ENCODE measurements at regions not wholly inside any gene's neighbourhood (a gene's known extent, or its start where the extent isn't known, plus 50 kb on each side); places are given as distances from the start of the nearest gene placed in this dataset.

DNA sequence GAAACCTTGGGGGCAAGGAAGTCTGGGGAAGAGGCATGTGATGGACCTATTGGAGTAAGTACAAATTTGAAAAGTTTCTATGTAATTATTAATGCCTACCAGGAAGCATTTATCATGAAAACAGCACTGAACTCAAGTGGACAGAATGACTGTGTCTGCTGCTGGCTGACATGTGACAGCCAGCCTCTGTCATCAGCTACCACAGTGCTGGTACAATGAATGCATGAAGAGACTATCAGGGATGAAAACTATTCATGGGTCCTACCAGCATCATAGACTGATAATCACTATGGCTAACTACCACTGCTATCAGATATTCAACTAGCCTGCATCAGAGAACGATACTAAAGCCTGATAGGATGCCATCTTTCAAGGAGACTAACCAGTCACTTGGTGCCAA lies 193.5 kb downstream of the RAP2B start:
- no peaks in the 10 kb centered on the region for H4K20me1 ChIP-seq (ENCODE audit: insufficient read depth, poor library complexity, severe bottlenecking)
- 89% methylated on average over 1 of the region's 1 CpG for WGBS (ENCODE audit: low lambda C conversion rate, missing lambda C conversion rate)

GRCh38 chr3:153356908-153357307 lies 194.9 kb downstream of the RAP2B start:
- TF ChIP-seq CTCF (IDR thresholded peaks at IDR 0.05; ENCODE audit: poor library complexity): no peak
- no peak for TF ChIP-seq EZH2 (IDR thresholded peaks at IDR 0.05; ENCODE audit: borderline replicate concordance)
- TF ChIP-seq EZH2phosphoT487 (IDR thresholded peaks at IDR 0.05; ENCODE audit: low read depth, severe bottlenecking, unreplicated experiment): no peak
- no peak overlapping the region for H2AFZ ChIP-seq
- H3K4me1 ChIP-seq (ENCODE audit: insufficient read depth): no peaks in the 10 kb centered on the region
- 89% methylated on average over 2 of the region's 2 CpGs for WGBS (ENCODE audit: low lambda C conversion rate, missing lambda C conversion rate)
- no peaks in the 10 kb centered on the region for H3K27me3 ChIP-seq
- no peak overlapping the region for H3K27ac ChIP-seq
- no peak overlapping the region for H3K4me3 ChIP-seq
- H3K9me3 ChIP-seq (ENCODE audit: low read depth): no peaks in the 10 kb centered on the region
- no peak for DNase-seq (ENCODE audit: low spot score)
- no peak overlapping the region for H3K4me2 ChIP-seq
- no peaks in the 10 kb centered on the region for H3K9me2 ChIP-seq (replicated peaks; ENCODE audit: insufficient read depth)
- H3K79me2 ChIP-seq: no peaks in the 10 kb centered on the region
- H3K36me3 ChIP-seq (replicated peaks; ENCODE audit: insufficient read depth, low read depth): no peaks in the 10 kb centered on the region
- H4K20me1 ChIP-seq (ENCODE audit: insufficient read depth, poor library complexity, severe bottlenecking): no peaks in the 10 kb centered on the region

More for the DNA sequence above, 193.5 kb downstream of the RAP2B start:
- Histone ChIP-seq H3K27ac (no peak overlapping the region), H3K4me1 (ENCODE audit: insufficient read depth) (no peaks in the 10 kb centered on the region), H3K9me3 (ENCODE audit: low read depth) (no peaks in the 10 kb centered on the region), H3K36me3 (replicated peaks; ENCODE audit: insufficient read depth, low read depth) (no peaks in the 10 kb centered on the region), H3K27me3 (no peaks in the 10 kb centered on the region), H3K9me2 (replicated peaks; ENCODE audit: insufficient read depth) (no peaks in the 10 kb centered on the region), H2AFZ (no peak overlapping the region), H3K79me2 (no peaks in the 10 kb centered on the region), H3K4me2 (no peak overlapping the region), H3K4me3 (no peak overlapping the region)
- no peak for DNase-seq (ENCODE audit: low spot score)
- TF ChIP-seq EZH2phosphoT487 (IDR thresholded peaks at IDR 0.05; ENCODE audit: low read depth, severe bottlenecking, unreplicated experiment): no peak
- no peak for TF ChIP-seq EZH2 (IDR thresholded peaks at IDR 0.05; ENCODE audit: borderline replicate concordance)
- no peak for TF ChIP-seq CTCF (IDR thresholded peaks at IDR 0.05; ENCODE audit: poor library complexity)

DNA sequence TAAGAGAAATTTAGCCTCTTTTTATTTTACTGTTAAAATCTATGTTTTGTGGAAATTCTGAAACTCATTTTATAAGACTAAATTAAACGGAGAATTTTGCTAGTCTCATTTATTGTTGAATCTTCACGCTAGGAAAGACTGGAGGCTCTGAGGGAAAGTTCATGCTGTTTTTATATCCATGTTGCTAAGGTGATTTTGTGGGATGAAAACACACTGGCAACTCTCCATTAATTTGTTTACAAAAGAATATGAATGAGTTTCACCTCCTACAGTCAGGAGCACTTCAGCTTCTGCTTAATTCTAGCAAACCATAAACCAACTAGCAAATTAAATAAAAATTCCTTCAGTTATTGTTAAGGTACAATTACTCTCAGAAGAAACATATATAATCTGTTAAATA lies 195.4 kb downstream of the RAP2B start:
- WGBS (ENCODE audit: low lambda C conversion rate, missing lambda C conversion rate): 93% methylated on average over 2 of the region's 2 CpGs
- H3K27me3 ChIP-seq: no peaks in the 10 kb centered on the region
- no peak for DNase-seq (ENCODE audit: low spot score)
- no peaks in the 10 kb centered on the region for H3K36me3 ChIP-seq (replicated peaks; ENCODE audit: insufficient read depth, low read depth)
- no peak overlapping the region for H3K4me3 ChIP-seq
- H3K27ac ChIP-seq: no peak overlapping the region
- no peaks in the 10 kb centered on the region for H3K9me2 ChIP-seq (replicated peaks; ENCODE audit: insufficient read depth)
- H2AFZ ChIP-seq: no peak overlapping the region
- H3K9me3 ChIP-seq (ENCODE audit: low read depth): no peaks in the 10 kb centered on the region
- TF ChIP-seq CTCF (IDR thresholded peaks at IDR 0.05; ENCODE audit: poor library complexity) (no peak), EZH2phosphoT487 (IDR thresholded peaks at IDR 0.05; ENCODE audit: low read depth, severe bottlenecking, unreplicated experiment) (no peak), EZH2 (IDR thresholded peaks at IDR 0.05; ENCODE audit: borderline replicate concordance) (no peak)
- H4K20me1 ChIP-seq (ENCODE audit: insufficient read depth, poor library complexity, severe bottlenecking): no peaks in the 10 kb centered on the region
- H3K4me1 ChIP-seq (ENCODE audit: insufficient read depth): no peaks in the 10 kb centered on the region
- H3K79me2 ChIP-seq: no peaks in the 10 kb centered on the region
- no peak overlapping the region for H3K4me2 ChIP-seq
